K562 (cell line): ENCODE measurements at regions not wholly inside any gene's neighbourhood (a gene's known extent, or its start where the extent isn't known, plus 50 kb on each side); places are given as distances from the start of the nearest gene placed in this dataset.

ENCODE experiments used
- MTA3 ChIP-seq: fragments of 450-650 bp; formaldehyde crosslinking; IDR thresholded peaks from 2 replicates; pipeline ENCODE4 v1.6.1; 2017; ENCODE audit warnings: mild to moderate bottlenecking, borderline replicate concordance
- RAD21 ChIP-seq, 2 experiments: fragments of 250-450 bp in 1 of 2; fragments of 450-650 bp in 1 of 2; sonication (Bioruptor Pico) in 1 of 2; formaldehyde crosslinking in 1 of 2; IDR thresholded peaks in 1 of 2; conservative IDR thresholded peaks in 1 of 2; 2 replicates each; pipeline versions ENCODE4 v1.4.0 to v1.8.0; 2020 to 2022; ENCODE audit warnings: mild to moderate bottlenecking in 2 of 2, moderate library complexity in 1 of 2
- SAP30 ChIP-seq: fragments of 200-600 bp; sonication (generic); IDR thresholded peaks from 2 replicates; pipeline ENCODE4 v1.6.1; 2012; ENCODE audit warnings: borderline replicate concordance, low read depth, mild to moderate bottlenecking, moderate library complexity, low read length, control low read depth, inconsistent platforms; ENCODE audit not compliant: insufficient read depth, poor library complexity, severe bottlenecking
- XRCC5 ChIP-seq: fragments of 200-400 bp; formaldehyde crosslinking; IDR thresholded peaks from 2 replicates; pipeline ENCODE4 v1.6.1; 2017; ENCODE audit warnings: low read depth, mild to moderate bottlenecking, low read length
- TF ChIP-seq, protein P1 (sequence below), 3 experiments: IDR thresholded peaks in 2 of 3; conservative IDR thresholded peaks in 1 of 3; 2 replicates each; pipeline ENCODE4 v1.5.1; 2011 to 2012; ENCODE audit warnings: low read length in 3 of 3, mild to moderate bottlenecking in 3 of 3, control low read depth in 2 of 3, improper control_type of control experiment in 1 of 3, inconsistent platforms in 1 of 3, low read depth in 1 of 3, mixed read lengths in 1 of 3, moderate library complexity in 1 of 3; ENCODE audit not compliant: insufficient read depth in 2 of 3
- TF ChIP-seq, protein P2 (sequence below): fragments of 450-650 bp; formaldehyde crosslinking; IDR thresholded peaks from 2 replicates; pipeline ENCODE4 v1.4.0; 2020; ENCODE audit warnings: mild to moderate bottlenecking, moderate library complexity

DNA sequence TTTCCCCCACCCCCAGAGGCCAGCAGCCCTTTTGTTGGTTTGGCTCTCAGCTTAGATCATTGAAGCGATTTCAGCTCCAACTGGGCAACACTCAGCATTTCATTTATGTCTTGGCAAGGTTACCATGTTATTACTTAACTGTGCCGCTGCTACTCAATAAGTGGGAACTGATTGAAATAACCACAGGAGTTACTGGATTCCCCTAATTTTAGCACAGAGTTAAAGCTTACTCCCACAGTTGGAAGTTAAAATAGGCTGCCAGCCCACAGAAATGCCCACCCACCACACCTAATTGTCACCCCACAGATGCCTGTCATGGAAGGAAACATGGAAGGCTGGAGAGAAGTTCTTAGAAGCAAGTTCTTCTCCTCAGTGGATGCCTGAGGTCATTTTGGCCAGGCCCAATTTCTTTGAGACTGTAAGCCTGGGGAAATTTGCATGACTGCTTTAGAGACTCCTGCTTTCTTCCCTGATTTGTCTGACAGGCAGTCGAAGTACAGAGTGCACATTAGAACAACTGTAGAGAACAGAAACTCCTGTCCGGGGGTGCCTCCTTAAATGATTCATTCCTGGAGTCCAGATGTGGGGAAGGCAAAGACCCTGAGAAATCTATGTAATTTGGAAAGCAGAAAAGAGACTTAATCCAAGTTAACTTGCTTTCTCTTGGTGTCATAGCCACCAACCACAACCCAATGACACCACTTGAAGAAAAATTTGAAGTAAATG, 370.0 kb downstream of the ZSWIM6 start:
- TF ChIP-seq, protein P1, sequence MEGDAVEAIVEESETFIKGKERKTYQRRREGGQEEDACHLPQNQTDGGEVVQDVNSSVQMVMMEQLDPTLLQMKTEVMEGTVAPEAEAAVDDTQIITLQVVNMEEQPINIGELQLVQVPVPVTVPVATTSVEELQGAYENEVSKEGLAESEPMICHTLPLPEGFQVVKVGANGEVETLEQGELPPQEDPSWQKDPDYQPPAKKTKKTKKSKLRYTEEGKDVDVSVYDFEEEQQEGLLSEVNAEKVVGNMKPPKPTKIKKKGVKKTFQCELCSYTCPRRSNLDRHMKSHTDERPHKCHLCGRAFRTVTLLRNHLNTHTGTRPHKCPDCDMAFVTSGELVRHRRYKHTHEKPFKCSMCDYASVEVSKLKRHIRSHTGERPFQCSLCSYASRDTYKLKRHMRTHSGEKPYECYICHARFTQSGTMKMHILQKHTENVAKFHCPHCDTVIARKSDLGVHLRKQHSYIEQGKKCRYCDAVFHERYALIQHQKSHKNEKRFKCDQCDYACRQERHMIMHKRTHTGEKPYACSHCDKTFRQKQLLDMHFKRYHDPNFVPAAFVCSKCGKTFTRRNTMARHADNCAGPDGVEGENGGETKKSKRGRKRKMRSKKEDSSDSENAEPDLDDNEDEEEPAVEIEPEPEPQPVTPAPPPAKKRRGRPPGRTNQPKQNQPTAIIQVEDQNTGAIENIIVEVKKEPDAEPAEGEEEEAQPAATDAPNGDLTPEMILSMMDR (IDR thresholded peaks at IDR 0.05 in 2 of 3, conservative IDR thresholded peaks at IDR 0.05 in 1 of 3; ENCODE audit: insufficient read depth in 2 of 3, low read depth in 1 of 3, low read length in 3 of 3) = no peak
- TF ChIP-seq XRCC5 = no peak
- TF ChIP-seq, protein P2, sequence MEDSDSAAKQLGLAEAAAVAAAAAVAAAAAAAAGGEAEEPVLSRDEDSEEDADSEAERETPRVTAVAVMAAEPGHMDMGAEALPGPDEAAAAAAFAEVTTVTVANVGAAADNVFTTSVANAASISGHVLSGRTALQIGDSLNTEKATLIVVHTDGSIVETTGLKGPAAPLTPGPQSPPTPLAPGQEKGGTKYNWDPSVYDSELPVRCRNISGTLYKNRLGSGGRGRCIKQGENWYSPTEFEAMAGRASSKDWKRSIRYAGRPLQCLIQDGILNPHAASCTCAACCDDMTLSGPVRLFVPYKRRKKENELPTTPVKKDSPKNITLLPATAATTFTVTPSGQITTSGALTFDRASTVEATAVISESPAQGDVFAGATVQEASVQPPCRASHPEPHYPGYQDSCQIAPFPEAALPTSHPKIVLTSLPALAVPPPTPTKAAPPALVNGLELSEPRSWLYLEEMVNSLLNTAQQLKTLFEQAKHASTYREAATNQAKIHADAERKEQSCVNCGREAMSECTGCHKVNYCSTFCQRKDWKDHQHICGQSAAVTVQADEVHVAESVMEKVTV (CRISPR knock-in tag) = no peak
- TF ChIP-seq SAP30 = no peak
- no peak for TF ChIP-seq RAD21 (CRISPR knock-in tag; conservative IDR thresholded peaks at IDR 0.05 in 1 of 2, IDR thresholded peaks at IDR 0.05 in 1 of 2)
- no peak for TF ChIP-seq MTA3
